Lower lobe of right lung (tissue), 2 donors: ENCODE measurements at regions not wholly inside any gene's neighbourhood (a gene's known extent, or its start where the extent isn't known, plus 50 kb on each side); places are given as distances from the start of the nearest gene placed in this dataset.

Source experiments
- ATAC-seq, 2 donors: fragments of 200-7000 bp; cut with Tn5 transposase; one replicate each; pipeline ENCODE4 v1.9.1; 2020 to 2022; ENCODE audit warnings: mild to moderate bottlenecking in 2 of 2, moderate library complexity in 2 of 2
- DNase-seq: peaks from one replicate; pipeline ENCODE4 v3.0.0-alpha.2; 2020
- H3K27ac ChIP-seq: fragments of 200-600 bp; one replicate; pipeline ENCODE4 v1.8.0; 2022
- H3K27me3 ChIP-seq: fragments of 200-600 bp; one replicate; pipeline ENCODE4 v1.8.0; 2022; ENCODE audit warnings: low read depth
- H3K36me3 ChIP-seq: fragments of 200-600 bp; one replicate; pipeline ENCODE4 v1.8.0; 2022; ENCODE audit warnings: mild to moderate bottlenecking
- H3K4me1 ChIP-seq: fragments of 200-600 bp; one replicate; pipeline ENCODE4 v1.8.0; 2022
- H3K4me3 ChIP-seq: fragments of 200-600 bp; one replicate; pipeline ENCODE4 v1.8.0; 2022; ENCODE audit warnings: mild to moderate bottlenecking
- H3K9me3 ChIP-seq: fragments of 200-600 bp; one replicate; pipeline ENCODE4 v1.8.0; 2022
- CTCF ChIP-seq: fragments of 200-600 bp; IDR thresholded peaks from one replicate; pipeline ENCODE4 v1.8.0; 2022; ENCODE audit warnings: antibody characterized with exemption, mild to moderate bottlenecking
- intact Hi-C: fragments of 100-400 bp; cut with DNase I; formaldehyde crosslinking; loops from one replicate; pipeline ENCODE4 v1.11.0; 2022
- donor health status: DM: no; HTN: yes; CAD: no; lungs with severe emphysema.

- intact Hi-C loops, result no loop called here
- no peak for TF ChIP-seq CTCF
- ATAC-seq, result no peak
- no peaks in the 10 kb centered on the region for H3K9me3 ChIP-seq
- no peak overlapping the region for H3K27ac ChIP-seq
- no peaks in the 10 kb centered on the region for H3K27me3 ChIP-seq
- no peaks in the 10 kb centered on the region for H3K4me1 ChIP-seq
- no peaks in the 10 kb centered on the region for H3K36me3 ChIP-seq
- H3K4me3 ChIP-seq, result no peak overlapping the region
- no peak for DNase-seq
Observed at GRCh38 chr2:57740891-57741290, 305.7 kb upstream of the VRK2 start.

- ATAC-seq, result no peak
- intact Hi-C loops, result no loop called here
- Histone ChIP-seq H3K27ac (no peak overlapping the region), H3K9me3 (no peaks in the 10 kb centered on the region), H3K4me3 (no peak overlapping the region), H3K36me3 (no peaks in the 10 kb centered on the region), H3K27me3 (no peaks in the 10 kb centered on the region), H3K4me1 (no peaks in the 10 kb centered on the region)
- DNase-seq, result no peak
- TF ChIP-seq CTCF, result no peak
Observed at GRCh38 chr2:57753636-57754035, 293.0 kb upstream of the VRK2 start.

DNA sequence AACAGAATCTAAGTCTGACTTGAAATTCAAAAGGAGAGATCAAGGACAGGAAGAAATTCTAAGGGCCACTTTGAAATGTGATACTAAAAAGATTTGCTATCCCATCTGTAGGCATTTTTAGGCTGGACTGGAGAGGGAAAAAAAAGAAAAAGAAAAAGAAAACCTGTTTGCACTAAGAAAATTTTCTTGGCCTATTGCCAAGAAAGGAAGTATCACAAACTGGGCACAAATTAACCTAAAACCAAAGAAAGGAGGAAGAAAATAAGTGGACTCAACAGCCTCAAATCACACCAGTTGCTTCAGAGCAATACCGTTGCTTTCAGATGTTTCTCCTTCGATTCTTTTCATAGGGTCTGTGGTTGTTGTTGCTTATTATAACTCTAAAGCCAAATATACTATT, 287.9 kb upstream of the VRK2 start:
- Histone ChIP-seq H3K27me3 (no peaks in the 10 kb centered on the region), H3K27ac (no peak overlapping the region), H3K4me1 (peaks cover 11% of the 10 kb centered on the region), H3K36me3 (no peaks in the 10 kb centered on the region), H3K9me3 (no peaks in the 10 kb centered on the region), H3K4me3 (no peak overlapping the region)
- TF ChIP-seq CTCF, result no peak
- ATAC-seq (no peak), DNase-seq (no peak)
- intact Hi-C loops, result no loop called here

- DNase-seq (no peak), ATAC-seq (no peak)
- Histone ChIP-seq H3K9me3 (no peaks in the 10 kb centered on the region), H3K27ac (no peak overlapping the region), H3K4me3 (no peak overlapping the region), H3K27me3 (no peaks in the 10 kb centered on the region), H3K36me3 (no peaks in the 10 kb centered on the region), H3K4me1 (peaks cover 11% of the 10 kb centered on the region)
- no peak for TF ChIP-seq CTCF
- intact Hi-C loops, result no loop called here
Observed at GRCh38 chr2:57759131-57759530, 287.5 kb upstream of the VRK2 start.

- Histone ChIP-seq H3K36me3 (no peaks in the 10 kb centered on the region), H3K9me3 (no peaks in the 10 kb centered on the region), H3K27me3 (no peaks in the 10 kb centered on the region), H3K4me3 (peak overlapping the region; percentile 22), H3K27ac (no peak overlapping the region), H3K4me1 (peaks cover 11% of the 10 kb centered on the region)
- DNase-seq (peak; percentile 83), ATAC-seq (peak; percentile 94 to 97)
- peak; percentile 95 for TF ChIP-seq CTCF
- intact Hi-C loops, result no loop called here
Observed at GRCh38 chr2:57759822-57760300, 286.7 kb upstream of the VRK2 start.

- H3K27ac ChIP-seq, result no peak overlapping the region
- no peaks in the 10 kb centered on the region for H3K27me3 ChIP-seq
- H3K4me1 ChIP-seq, result peaks cover 11% of the 10 kb centered on the region
- H3K36me3 ChIP-seq, result no peaks in the 10 kb centered on the region
- TF ChIP-seq CTCF, result no peak
- no peak for DNase-seq
- H3K9me3 ChIP-seq, result no peaks in the 10 kb centered on the region
- peak overlapping the region; percentile 22 for H3K4me3 ChIP-seq
- intact Hi-C loops, result no loop called here
- no peak for ATAC-seq
Observed at GRCh38 chr2:57760381-57760801, 286.2 kb upstream of the VRK2 start.
